ENCODE measurements at regions not wholly inside any gene's neighbourhood (a gene's known extent, or its start where the extent isn't known, plus 50 kb on each side); places are given as distances from the start of the nearest gene placed in this dataset.

DNA sequence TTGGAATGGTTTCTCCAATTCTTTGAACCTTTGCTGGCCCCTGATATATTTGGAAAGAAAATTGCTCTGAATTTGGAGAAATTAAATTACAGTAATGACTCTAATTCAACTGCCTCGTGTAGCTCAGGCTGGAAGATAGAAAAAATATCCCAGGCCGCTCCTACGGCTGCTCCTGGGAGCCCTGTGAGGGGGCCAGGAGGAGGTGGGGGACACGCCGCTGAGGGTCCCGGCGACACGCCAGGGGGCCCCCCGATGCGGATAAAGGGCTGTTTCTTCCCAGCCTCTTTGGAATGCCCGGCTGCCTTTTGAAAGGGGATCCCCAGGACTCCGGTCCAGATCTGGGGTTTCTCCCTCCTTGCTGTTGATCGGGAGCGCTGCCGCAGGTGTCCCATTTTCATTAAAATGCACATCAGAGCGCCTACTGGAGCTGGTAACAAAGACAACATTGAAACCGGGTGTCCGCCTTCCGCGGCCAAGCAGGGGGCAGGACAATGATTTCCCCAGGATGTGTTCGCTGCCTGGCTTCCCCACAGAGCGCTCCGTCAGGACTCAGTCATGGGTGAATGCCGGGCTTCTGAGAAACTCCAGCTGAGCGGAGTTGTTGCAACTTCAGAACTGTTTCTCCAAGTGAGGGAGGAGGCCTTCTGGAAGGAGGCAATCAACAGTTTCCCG is 200.1 kb upstream of the KBTBD8 start:
- no peak for DNase-seq (ENCODE audit: insufficient read length, low spot score)

DNA sequence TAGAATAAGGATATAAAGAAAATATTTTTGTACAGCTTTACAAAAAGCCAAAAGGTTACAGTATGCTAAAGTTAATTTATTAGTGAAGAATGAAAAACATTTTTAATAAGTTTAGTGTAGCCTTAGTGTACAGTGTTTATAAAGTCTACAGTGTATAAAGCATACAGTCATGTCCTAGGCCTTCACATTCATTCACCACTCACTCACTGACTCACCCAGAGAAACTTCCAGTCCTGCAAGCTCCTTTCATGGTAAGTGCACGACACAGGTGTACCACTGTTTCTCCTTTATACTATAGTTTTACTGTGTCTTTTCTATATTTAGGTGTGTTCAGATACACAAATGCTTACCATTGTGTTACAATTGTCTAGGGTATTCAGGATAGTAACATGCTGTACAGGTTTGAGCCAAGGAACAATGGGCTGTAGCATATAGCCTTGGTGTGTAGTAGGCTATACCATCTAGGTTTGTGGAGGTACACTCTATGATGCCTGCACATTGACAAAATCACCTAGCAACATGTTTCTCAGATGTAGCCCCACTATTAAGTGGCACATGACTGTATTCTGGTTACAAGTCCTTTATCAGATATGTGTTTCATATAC is 197.1 kb upstream of the KBTBD8 start:
- DNase-seq (ENCODE audit: insufficient read length, low spot score) (no peak), FAIRE-seq (no peak)

More for the DNA sequence above, 200.1 kb upstream of the KBTBD8 start:
- FAIRE-seq, result peak; percentile 42

DNA sequence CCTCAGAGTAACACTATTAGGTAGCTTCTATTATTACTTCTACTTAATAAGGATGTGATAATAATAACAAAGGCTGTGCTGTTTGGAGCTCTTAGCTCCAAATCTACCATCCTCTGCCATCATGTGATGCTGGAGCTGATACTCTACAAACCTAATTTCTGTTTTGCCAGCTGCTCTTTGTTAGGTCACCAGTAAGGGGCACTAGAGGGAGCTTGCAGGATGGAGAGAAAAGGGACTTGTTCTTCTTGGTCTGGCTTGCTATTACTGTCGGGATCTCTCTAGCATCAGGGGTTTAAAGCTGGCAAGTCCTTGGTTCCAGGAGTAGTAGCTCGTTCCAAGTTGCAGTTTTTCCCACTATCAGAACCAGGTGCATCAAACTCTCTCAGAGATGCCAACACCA is 194.9 kb upstream of the KBTBD8 start:
- FAIRE-seq (no peak), DNase-seq (ENCODE audit: insufficient read length, low spot score) (no peak)

DNA sequence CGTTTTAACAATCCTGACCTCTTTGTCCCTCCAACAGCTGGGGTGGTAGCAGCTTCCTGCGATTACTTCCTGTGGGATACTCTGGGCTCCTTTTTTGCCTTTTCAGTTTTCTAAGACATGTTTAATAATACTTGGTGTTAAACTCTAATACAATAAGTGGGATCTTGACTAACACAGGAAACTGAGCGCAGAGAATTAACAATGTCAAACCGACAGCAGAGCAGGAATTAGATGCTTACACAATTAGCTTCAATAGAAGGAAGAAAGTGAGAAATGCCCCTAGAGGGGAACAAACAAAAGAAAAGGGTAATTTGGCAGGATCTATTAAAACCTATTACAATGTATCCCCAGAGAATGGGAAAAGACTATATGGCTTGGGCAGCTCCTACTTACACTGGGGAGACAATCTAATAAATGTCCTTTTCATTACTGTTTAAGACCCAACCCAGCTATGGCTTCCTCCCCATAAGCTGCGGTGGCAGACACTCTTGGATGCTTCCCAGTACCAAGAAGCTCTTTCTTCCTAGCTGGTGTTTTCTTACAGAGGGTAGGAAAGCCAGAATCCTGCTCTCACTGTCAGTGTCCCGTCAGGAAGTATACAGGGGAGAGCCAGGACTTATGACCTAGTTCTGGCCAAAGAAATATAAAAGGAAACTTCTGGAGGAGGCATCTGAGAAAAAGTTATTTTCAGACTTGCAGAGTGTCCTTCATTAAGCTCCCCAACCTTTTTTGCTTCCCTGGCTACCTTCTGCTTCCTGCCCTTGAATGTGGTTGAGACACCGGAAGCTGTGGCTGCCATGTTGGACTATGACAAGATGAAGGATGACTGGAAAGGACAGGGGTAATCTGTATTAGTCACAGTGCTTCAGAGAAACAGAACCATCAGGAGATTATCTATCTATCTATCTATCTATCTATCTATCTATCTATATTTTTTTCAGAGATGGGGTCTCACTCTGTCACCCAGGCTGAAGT is 194.1 kb upstream of the KBTBD8 start:
- FAIRE-seq, result no peak

DNA sequence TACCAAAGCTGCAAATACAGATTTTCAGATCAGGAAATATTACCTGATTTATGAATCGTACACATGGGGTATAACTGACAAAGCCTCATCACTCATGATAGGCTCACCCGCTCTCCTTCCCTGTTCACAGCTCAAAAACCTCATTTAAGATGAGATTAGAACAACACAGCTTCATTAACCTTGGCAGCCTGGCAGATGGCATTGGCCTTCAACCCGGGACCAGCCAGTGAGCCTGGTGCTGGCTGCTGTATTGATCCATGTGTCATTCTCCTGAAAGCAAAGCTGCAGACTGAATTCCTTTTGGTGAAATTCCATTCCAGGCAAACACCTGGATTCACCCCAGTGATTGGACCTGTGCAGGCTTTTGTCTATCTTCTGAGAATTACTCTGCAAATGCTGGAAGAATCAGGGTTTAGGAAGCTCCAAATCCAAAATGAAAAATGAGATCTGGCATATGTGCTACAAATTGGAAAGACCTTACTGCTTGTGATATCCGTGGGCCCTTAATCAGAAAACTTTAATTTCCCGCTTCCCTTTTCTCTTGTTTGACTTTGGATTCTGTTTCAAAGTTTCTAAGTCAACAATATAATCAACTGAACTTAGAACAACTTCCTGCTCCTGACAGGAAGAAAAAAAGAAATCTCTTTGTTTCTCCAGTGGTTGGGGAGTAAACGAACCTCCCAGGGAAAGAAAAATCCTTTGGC is 189.1 kb upstream of the KBTBD8 start:
- no peak for FAIRE-seq
- DNase-seq (ENCODE audit: insufficient read length, low spot score), result no peak

More for the DNA sequence above, 194.1 kb upstream of the KBTBD8 start:
- no peak for DNase-seq (ENCODE audit: insufficient read length, low spot score)

DNA sequence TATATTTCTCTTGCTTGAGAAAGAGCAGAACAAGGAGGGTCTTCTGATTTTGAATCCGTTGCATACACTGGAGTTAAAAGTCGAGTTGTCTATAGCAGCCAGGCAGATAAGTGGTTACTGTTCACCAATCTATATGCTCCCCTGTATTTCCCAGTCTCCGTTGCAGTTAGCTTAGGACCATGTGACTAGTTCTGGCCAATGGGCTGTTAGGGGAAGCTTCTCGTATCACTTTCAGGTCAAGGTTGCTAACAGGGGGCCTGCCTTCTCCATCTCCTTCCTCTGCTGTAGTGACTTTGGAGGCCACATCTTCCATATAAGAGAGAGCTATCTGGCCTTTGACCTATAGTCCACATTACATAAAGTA is 188.5 kb upstream of the KBTBD8 start:
- no peak for FAIRE-seq

DNA sequence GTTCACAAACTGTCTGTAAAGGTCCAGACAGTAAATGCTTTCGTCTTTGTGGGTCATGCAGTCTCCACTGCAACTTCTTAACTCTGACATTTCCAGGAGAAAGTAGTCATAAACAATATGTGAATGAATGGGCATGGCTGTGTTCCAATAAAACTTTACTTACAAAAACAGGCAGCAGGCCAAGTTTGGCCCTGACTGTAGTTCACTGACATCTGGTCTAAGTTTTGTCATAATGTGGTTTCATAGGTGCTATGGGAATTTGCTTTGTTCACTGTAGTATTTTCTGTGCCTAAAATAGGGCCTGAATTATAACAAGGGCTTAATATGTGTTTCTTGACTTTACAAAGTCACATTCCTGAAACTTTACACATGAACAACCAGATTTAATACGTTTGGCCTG is 186.0 kb upstream of the KBTBD8 start:
- FAIRE-seq (no peak), DNase-seq (ENCODE audit: insufficient read length, low spot score) (no peak)

More for the DNA sequence above, 188.5 kb upstream of the KBTBD8 start:
- no peak for DNase-seq (ENCODE audit: insufficient read length, low spot score)

DNA sequence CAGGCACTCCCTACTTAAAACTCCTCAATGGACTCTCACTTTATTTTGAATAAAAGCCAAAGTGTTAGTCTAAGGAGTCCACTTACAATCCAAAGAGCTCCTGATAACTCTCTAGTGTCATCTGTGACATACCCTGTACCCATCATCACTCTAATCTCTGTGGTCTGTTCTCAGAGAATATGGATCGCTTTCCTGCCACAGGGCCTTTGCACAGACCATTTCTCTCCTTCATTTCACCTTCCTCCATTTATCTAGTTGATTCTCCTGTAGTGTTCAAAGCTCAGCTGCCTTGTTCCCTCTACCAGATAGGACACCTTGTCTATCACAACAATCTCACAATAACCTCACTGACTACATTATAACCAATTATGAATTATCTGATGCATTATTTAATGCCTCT is 185.4 kb upstream of the KBTBD8 start:
- DNase-seq (ENCODE audit: insufficient read length, low spot score) (no peak), FAIRE-seq (no peak)

DNA sequence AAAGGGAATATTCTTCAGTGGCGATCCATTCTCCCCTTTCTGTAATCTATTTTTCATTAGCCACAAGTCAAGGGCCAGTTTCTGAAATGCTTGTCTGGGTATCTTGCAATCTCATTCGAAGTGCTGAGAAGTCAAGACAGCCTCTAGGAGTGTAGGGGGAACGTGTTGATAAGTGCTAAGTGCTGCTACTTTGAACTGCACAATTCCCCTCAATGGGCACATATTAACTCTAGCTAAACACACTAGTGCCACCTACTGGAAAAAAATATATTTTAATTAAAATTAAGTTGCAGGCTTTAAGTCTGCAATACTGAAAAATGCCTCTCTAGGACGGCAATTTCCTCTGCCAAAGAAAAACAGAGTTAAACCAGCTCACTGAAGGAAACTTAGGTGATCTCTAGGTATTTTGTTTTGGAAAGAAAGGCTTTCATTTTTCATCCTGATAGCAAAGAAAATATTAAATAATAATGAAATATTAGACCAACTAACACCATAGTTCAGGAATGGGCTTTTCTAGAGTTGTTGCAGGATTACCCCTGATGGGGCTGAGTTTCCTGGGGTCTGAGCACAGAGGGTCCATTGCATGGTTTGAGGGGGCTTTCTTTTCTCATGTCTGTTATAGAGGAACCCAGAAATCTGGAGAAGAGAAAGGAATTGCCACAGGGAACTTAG is 181.9 kb upstream of the KBTBD8 start:
- FAIRE-seq (no peak), DNase-seq (ENCODE audit: insufficient read length, low spot score) (peak; percentile 47)

DNA sequence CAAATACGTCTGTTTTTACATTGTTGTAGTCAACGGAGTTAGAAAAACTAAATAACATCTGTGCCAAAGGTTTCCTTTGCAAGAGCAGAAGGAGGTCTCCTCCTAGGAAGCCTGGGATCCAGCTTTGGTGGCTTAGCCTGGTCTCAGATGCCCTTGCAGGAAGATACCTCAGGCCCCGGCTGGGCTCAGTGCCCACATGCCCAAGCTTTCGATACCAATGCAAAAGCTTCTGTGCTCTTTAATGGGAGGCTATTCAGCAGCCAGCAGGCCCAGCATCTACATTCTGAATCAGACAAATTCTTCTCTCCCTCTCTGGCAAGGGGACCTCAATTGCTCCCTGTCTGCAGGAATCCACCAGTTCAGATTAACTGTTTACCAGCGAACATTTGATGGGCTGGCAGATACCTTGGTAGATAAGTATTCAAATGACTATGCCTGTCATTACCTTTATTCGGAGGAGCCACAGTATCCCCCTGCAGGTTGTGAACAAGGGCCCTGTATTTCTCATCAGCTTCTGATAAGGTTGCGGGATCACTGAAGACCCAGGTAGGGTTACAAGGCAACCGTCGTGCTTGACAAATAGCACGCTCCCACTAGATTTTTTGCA is 180.1 kb upstream of the KBTBD8 start:
- no peak for DNase-seq (ENCODE audit: insufficient read length, low spot score)
- FAIRE-seq, result no peak

DNA sequence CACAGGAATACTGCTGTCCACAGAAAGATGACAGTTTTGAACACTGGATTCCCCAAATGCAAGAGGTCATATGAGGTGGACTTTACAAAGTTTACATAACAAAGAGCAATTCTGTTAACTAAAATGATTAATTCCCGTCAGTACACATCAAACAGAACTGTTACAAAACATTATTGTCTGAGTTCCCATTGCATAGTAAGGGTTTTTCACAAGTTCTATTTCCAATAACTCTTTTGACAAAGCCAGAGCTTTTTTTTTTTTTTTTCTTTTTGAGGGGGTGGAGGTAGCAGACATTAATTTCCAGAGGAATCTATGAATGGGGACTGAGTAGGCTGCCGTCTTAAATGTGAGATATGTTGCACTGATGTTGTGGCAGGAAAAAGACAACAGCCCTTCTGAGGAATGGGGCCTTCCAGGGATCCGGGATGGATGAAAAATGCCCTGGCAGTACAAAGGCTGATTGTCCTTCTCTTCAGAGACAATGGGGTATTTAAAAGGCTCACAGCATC is 178.1 kb upstream of the KBTBD8 start:
- FAIRE-seq (no peak), DNase-seq (ENCODE audit: insufficient read length, low spot score) (no peak)

DNA sequence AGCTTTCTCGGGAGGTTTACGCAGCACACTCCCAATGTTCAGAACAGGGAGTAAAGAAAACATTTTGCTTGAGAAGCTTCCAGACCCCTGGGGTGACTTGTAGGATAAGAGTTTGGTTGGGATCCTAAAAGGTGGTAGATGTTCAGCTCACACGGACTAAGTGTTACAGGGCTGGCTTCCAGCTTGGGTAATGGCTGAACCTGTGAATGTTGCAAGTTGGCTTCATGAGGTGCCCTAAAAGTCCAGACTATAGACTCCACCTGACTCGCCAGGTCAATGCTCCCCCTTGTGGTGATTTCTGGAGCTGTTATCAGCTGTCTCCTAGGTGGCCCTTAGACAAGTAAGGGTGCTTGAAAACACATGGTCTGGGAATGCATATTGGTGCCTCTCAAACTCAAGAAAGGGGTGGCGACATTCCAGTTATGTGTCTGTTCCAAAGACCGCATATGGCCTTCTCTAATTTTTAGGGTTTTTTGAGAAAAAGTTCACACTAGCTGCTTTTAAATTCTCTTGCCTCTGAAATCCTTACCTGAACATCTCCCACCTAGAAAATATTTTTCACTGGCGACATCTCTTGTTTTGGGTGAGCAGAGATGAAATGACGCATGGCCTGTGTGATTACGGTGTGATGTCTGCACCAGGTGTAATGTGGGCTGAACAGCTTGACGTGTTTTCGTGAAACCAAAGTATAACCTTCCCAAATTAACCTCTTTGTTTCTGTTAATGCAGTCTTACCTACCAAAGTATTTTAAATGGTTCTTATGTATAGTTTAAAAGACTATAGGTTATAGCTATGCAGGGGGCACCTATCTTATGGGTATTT is 175.7 kb upstream of the KBTBD8 start:
- DNase-seq (ENCODE audit: insufficient read length, low spot score), result peak; percentile 45
- FAIRE-seq, result peak; percentile 49

DNA sequence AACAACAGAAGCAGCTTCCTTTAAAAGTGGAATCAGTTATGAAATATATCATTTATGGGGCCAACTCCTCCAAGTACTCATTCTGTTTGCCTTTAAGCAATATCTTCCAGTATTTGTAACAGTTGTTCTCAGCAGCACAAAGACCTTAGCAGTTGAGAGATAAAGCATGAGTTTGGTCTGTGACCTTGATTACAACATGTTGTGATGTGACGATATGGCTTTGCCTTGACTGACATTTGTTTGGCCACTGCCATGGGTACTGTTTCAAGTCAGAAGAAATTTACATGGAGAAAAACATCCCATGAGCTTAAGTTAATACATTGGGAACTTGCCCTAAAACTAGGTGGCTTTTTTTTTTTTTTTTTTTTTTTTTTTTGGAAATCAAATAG is 175.1 kb upstream of the KBTBD8 start:
- FAIRE-seq, result no peak
- DNase-seq (ENCODE audit: insufficient read length, low spot score), result no peak

DNA sequence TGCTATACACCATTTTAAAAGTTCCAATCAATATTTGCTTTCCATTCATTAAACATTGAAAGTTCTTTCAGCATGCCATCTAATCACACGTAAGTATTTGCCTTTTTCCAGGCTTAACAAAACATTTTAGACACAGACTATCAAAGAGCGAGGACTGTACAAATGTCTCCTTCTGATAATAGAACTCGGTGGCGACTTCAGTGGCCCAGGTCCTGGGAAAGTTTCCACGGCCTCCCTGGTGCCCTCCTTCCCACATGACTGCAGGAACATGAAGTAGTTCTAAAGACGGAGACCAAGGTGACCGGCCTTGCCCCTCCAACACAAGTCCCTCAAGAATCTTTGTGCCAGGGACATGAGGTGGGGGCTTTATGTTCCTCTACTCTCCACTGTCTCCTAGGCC is 174.6 kb upstream of the KBTBD8 start:
- DNase-seq (ENCODE audit: insufficient read length, low spot score) (no peak), FAIRE-seq (no peak)

DNA sequence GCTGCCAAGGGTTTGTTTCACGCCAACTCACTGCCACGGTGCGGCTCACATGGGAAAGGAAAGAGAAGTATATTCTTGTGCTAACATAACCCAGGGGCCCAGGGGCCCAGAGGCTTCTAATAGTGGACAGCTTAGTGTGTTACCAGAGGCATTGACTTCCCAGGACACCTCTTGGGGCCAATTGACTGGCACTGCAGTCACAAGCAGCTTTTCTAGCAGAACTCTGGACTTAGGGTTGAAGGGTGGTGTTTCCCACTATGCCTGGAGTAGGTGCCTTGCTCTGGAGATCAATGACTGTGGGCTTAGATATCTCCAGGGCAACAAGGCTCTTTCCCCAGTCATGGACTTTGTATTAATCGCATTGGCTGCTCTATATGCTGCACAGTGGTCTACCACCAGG is 172.7 kb upstream of the KBTBD8 start:
- FAIRE-seq (no peak), DNase-seq (ENCODE audit: insufficient read length, low spot score) (no peak)

DNA sequence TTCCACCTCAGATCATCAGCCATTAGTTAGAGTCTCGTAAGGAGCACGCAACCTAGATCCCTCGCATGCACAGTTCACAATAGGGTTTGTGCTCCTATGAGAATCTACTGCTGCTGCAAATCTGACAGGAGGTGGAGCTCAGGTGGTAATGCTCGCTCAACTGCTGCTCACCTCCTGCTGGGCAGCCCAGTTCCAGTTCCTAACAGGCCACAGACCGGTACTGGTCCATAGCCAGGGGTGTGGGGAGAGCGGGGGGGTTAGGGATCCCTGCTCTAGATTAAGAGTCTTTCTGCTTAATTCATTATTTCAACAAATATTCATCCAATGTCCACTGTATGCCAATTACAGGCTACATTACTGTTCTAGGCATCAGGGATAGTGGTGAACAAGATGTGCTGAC is 170.4 kb upstream of the KBTBD8 start:
- FAIRE-seq, result no peak
- DNase-seq (ENCODE audit: insufficient read length, low spot score), result no peak

DNA sequence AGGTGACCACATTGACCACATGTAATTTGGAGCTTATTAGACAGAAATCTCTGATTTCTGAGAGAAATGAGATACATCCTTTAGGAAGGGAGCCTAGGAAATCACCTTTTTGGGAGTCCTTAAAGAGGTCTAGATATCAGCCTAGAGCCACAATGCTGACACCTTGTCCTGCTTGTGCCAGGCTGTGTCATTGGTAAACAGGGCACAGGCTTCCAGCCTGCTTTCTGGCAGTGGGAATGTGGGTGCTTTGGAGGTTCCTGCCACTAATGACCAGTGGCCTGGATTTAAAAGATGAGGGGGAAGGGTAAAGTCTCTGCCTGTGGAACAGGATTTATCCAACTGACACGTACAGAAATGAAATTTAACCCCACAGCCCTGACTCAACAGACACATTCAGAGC is 169.8 kb upstream of the KBTBD8 start:
- DNase-seq (ENCODE audit: insufficient read length, low spot score) (no peak), FAIRE-seq (no peak)

DNA sequence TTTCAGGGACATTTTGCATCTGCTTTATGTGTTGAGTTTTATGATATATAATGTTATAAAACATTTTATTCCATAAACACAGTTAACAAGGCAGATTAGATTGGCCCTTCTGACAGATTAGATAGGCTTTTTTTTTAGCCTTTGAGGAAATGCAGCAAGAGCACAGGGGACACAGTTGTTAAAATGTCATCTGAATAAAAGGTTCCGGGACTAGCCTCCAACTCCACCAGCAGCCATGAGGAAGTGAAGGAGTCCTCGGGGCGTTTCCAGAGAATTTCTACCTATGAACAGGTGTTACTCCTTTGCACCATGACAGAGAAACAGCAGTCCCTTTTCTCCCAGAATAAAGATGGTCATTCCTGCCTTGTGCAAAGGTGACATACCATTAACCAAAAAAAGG is 167.8 kb upstream of the KBTBD8 start:
- FAIRE-seq (no peak), DNase-seq (ENCODE audit: insufficient read length, low spot score) (no peak)

DNA sequence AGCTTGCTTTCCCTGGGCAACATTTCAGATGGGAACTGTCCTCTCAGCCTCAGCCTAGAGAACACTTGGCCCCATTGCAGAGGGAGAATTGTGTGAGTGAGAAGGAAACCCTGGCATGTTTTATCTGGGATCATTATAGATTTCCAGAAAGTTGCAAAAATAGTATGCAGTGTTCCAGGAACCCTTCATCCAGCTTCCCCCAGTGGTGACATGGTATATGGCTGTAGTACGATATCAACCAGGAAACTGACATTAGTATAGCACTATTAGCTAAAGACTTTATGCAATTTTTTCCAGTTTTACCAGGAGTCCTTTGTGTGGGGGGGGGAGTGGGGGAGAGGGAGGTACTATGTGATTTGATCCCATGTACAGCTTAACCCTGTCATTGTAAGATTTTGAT is 166.2 kb upstream of the KBTBD8 start:
- DNase-seq (ENCODE audit: insufficient read length, low spot score) (no peak), FAIRE-seq (no peak)
